HG02938 (cell line): ENCODE measurements at regions not wholly inside any gene's neighbourhood (a gene's known extent, or its start where the extent isn't known, plus 50 kb on each side); places are given as distances from the start of the nearest gene placed in this dataset.
"Not testable (repeated sequence)": the region's sequence is repeated elsewhere in the genome, so short reads cannot be mapped to it uniquely, and the experiment has no call there.

ENCODE experiments used
- ATAC-seq: cut with Tn5 transposase; IDR thresholded peaks from one replicate; pipeline ENCODE4 v1.9.1; 2021; ENCODE audit warnings: mild to moderate bottlenecking, moderate library complexity; ENCODE audit not compliant: unreplicated experiment

DNA sequence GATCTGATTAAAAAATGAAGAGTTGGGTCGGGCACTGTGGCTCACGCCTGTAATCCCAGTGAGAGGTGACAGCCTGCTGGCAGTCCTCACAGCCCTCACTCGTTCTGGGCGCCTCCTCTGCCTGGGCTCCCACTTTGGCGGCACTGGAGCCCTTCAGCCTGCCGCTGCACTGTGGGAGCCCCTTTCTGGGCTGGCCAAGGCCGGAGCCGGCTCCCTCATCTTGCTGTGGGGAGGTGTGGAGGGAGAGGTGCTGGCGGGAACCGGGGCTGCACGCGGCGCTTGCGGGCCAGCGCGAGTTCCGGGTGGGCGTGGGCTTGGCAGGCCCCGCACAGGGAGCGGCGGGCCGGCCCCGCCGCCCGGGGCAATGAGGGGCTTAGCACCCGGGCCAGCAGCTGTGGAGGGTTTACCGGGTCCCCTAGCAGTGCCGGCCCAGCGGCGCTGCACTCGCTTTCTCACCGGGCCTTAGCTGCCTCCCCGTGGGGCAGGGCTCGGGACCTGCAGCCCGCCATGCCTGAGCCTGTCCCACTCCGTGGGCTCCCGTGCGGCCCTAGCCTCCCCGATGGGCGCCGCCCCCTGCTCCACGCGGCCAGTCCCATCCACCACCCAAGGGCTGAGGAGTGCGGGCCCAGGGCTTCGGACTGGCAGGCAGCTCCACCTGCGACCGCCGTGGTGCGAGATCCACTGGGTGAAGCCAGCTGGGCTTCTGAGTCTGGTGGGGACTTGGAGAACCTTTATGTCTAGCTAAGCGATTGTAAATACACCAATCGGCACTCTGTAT lies 534.1 kb upstream of the ARRDC3 start:
- ATAC-seq: not testable (repeated sequence)

DNA sequence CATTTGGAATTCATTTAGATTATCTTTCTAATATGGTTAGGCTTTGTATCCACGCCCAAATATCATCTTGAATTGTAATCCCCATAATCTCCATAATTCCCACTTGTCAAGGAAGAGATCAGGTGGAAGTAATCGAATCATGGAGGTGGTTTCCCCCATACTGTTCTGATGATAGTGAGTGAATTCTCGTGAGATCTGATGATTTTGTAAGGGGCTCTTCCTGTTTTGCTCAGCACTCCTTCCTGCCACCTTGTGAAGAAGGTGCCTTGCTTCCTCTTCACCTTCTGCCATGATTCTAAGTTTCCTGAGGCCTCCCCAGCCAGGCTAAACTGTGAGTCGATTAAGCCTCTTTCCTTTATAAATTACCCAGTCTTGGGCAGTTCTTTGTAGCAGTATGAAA lies 527.5 kb upstream of the ARRDC3 start:
- ATAC-seq: no peak

DNA sequence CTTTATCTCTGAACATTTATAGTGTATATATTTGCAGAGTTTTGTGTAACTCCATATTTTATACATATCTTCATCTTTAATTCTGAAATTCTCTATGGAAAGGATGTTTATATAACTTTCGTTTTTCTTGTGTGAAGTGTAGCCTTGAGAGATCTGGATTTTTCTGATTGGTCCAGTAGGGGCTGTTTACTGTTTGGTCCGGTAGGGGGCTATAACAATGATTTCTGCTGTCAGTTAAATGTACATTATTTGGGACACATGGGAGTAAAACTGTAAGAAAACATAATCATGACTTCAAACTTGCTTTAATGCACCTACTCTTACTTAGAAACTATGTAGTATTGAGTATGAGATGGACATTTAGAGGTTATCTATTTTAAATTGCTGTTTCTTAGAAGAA lies 527.1 kb upstream of the ARRDC3 start:
- ATAC-seq: no peak

DNA sequence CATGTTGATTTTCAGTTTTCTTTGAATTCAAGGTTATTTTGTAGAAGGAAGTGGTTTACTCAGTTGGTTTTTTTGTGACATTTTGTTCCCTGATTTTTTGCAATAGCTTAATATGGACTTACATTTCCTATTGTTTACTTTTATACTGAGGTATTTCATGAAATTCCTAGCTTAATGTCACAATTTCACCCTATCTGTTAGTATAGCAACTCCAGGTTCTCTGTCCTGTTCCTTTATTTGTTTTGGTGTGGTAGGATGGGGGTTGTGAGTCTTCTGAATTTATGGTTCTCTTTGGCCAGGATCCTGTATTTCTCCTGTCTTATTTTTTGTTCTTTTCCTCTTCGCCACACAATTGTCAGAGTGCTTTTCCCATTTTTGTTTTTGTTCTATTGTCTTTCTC lies 523.4 kb upstream of the ARRDC3 start:
- ATAC-seq: no peak

DNA sequence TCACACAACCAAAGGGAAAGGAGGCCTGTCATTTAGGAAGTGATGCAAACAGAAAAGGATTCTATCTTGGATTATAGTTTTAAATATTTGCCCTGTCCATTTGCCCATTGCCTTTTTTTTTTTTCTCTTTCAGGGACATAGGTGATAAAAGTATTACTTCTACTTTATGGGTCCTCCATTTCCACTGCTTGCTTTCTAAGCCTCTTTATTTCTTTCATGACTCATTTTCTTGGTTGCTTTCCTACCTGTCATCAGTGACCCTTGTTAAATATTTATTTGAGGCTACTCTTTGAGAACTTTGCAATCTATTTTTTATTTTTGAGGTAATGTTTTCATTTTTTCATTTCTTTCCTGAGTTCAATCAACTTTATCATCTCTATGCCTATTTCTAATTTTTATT lies 522.9 kb upstream of the ARRDC3 start:
- no peak for ATAC-seq

DNA sequence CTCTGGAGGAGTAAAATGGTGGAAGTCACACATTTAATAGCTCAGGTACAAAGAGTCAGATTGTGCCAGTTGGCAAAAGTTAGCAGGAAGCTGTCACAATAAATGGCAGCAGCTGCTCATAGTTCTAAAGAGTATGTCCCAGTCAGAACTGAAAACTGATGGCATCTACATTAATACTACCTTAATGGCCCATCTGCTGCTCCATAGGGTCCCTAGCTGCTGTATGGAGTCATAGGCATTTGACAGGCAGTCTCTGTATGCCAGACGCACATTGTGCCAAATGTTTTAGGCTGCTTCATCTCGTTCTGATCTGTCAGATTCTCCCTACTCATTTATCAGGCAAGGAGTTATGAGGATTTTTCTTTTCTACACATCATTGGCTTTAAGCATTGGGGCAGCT lies 515.8 kb upstream of the ARRDC3 start:
- no peak for ATAC-seq

DNA sequence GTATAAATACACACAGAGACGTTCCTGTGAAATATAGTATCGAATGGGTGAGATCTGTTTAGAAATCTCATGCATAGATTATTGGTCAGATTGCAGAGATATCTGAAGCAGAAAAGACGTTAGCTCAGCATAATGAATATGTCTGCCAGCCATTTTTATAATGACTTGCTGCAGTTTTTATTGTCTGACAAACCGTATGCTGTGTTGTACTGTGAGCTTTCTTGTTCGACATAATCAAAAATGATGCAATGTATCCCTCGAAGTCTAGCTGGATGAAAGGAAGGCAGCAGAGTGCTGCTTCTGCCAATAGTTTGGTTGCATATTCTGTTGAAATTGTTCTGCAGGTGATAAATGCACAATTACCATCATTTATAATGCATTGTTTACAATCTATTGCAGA lies 514.9 kb upstream of the ARRDC3 start:
- ATAC-seq: no peak

DNA sequence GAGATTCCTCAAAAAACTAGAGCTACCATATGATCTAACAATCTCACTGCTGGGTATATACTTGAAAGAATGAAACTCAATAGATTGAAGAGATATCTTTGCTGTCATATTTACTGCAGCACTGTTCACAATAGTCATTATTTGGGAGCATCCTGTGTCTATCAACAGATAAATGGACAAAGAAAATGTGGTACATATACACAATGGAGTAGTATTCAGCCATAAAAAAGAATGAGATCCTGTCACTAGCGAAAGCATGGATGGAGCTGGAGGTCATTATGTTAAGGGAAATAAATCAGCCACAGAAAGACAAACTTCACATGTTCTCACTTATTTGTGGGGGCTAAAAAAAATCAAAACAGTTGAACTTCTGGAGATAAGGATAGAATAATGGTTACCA lies 505.7 kb upstream of the ARRDC3 start:
- no peak for ATAC-seq

DNA sequence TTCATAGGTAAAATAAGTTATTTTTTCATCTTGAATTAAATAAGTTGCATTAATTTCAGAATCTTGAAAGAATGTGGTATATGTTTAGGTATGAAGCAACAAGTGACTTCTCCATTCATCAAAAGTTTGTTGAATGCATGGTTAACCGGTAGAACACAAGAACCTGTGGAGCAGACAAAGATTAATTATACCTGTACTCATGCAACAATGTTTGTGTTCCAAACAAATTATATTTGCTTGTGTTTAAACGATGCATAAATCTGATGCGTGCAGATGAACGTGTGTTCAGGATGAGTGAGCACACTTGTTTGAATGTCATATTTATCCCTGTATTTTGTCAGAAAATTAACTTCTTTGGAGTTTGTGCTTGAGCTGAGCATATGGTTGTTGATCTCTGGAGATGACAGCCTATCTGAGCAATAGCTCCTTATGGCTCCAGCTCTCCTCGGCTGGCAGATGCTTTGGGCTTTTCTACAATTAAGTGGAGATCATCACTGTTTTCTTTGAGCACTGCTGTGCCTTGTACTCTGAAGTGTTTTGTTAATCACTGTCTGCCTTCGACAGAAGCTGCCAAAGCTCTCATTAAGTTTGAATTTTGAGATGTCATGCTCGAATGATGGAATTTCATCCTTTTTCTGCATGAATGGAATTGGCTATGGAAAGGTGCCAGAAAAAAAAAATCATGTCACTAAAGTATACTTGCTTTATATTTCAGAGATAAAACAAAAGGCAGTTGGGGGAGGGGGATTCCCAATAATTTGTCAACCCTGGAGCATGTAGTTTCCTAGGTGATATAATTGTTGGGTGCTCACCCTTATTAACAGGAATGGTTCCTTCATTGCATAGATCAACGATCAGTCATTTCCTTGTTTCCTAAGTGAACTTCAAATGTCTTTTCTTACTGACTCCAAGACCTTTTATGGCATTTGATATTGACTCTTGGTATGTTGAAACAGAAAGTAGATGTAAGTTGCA lies 502.5 kb upstream of the ARRDC3 start:
- ATAC-seq: no peak

DNA sequence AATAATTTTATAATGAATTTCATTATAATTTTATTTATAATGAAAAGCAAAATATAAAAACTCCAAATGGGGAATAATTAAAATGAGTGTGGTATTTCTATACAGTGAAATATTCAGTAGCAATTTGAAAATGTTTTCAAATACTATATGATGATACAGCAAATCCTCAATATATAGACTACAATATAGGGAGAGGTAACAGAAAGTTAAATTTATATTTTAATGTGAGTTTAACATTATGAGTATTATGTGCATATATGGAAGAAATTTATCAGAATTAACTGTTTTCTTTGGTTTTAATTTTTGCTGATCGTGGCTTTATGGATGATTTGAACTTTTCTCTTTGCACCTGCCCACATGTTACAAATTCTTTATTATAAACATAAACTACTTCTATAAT lies 500.9 kb upstream of the ARRDC3 start:
- no peak for ATAC-seq

DNA sequence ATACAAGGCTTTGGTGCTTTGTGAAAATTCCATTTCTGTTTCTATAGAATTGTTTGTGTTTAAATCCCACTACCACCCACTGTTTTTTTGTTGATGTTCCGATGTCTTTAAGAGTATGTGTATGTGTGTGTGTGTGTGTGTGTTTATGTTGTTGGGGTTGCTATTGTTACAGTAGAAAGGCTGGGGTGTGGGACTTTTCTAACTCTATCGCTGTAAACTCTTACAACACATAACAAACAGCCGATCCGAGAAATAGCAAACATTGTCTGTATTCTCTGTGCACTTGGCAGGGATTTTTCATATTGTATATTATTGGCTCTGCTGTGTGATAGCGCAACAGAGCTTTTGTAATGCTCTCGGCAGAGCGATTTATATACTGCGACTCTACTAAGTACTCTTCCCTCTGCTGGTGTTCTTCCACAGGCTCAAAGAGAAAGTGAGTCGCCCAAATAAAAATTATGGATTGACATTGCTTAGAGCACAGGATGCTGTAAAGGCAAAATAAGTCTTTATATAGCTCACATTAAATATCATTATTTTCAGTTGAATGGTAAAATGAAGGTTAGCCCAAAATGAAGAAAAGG lies 492.2 kb upstream of the ARRDC3 start:
- ATAC-seq: no peak

DNA sequence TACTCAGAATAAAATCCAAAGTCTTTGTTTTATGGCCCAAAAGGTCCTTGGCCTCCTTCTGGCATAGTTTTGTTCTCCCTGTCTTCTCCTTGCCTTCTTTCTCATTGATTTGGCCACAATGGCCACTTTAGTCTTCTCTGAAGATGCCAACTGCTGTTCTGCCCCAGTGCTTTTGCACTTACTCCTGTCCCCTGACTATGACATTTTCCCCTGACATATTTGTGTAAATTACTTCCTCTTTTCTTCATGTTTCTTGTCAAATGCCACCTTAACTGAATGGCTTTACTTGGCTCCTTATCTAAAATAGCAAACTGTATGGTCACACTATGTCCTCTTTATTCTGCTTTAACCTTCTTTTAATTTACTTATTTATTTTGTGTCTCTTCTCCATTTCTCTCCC lies 484.7 kb upstream of the ARRDC3 start:
- no peak for ATAC-seq

DNA sequence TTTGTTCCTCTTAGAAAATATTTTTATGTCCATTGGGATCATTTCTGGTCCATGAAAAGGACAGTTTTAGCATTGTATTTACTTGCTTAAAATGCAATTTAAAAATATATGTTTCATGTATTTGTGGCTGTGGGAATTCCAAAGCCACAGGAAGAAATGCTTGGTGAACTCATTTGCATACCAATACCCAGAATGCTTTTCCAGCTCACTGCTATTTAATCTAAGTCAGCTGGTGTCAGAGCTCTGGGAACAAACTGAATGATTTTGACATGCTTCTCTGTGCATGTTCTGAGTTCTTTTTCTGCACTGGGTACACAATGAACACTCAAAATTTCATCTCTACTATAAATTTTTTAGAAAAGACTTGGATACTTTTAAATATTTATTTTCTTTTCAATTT lies 482.8 kb upstream of the ARRDC3 start:
- no peak for ATAC-seq

DNA sequence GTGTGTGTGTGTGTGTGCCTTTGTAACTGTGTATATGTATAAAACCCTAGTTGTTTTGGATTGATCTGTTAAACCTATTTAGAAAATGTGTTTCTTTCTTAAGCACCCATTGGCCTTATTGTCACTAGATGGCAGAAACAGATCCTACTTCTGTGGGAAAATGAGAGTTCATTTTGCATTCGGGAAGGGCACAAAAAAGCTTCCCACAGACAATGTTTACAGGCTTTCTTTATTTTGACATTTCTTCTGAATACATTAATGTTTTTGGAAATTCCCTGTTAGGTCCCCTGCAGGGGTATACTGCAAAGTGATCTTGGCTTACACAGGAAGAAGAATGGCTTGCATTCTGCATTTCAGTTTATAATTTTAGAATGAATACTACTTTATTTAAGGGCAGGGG lies 481.8 kb upstream of the ARRDC3 start:
- ATAC-seq: no peak

DNA sequence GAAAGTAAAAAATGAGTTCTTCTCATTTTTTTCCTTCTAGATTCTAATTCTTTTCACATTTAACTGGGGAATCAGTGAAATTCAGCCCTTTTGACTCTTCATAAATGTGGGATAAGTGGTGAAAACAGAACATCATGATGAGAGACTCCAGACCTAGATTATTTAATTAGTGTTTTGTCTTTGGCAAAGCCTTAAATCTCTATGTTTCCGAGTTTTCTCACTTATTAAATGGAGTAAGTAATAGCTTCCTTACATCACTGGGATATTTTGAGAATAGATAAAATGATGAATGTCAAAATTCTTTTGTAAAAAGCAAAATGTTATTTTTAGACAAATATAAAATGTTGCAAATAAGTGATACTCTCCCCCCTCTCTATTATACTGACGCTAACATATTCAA lies 468.6 kb upstream of the ARRDC3 start:
- no peak for ATAC-seq

DNA sequence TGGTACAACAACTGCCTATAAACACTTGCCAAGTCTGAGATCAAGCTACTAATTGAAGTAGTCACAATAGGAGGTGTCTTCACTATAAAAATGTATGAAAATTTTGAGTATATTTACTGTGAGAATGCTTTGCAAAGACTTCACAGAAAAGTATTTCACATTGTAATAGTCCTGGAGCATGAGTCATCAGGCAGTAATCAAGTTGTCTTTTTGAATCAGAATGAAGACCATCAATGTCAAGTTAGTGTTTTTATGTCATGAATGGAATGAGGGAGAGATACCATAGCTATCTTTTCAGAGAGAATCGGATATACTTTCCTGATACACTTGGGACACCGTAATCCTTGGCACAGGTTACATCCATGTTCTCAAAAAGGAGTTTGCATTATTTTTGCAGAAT lies 466.9 kb upstream of the ARRDC3 start:
- ATAC-seq: no peak

DNA sequence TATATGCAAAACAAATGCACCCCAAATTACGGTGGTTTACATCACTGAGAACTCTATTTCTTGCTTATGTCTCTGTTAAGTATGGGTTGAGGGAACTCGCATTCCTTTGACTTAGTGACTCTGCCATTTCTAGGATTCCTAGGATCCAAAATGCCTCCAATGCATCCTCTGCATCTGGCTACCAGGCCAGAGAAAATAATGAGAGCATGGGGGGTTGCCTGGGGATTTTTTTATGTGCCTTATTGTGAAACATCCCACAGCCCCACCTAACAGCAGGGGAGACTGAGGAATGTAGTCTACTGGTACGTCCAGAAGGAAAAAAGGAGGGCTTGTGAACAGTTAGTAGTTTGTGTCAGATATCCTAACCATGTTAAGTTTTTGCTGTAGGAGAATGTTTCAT lies 466.0 kb upstream of the ARRDC3 start:
- ATAC-seq: no peak

DNA sequence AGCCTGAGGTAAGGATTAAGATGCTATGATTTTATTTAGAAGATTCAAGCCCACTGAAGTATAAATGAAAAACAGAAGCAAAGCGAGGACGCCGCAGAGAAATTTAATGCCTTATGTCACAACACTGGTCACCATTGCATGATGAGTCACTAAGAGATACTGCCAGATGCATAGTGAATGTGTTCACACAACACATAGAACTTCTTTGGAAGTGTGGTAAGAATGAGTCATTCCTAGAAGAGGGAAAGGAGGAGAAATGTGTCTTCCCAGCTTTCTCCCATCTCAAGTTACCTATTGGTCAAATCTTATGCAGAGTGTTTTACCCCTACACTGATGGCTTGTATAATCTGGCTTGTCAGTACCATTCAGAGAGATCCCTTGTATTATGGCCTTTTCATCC lies 465.3 kb upstream of the ARRDC3 start:
- no peak for ATAC-seq

DNA sequence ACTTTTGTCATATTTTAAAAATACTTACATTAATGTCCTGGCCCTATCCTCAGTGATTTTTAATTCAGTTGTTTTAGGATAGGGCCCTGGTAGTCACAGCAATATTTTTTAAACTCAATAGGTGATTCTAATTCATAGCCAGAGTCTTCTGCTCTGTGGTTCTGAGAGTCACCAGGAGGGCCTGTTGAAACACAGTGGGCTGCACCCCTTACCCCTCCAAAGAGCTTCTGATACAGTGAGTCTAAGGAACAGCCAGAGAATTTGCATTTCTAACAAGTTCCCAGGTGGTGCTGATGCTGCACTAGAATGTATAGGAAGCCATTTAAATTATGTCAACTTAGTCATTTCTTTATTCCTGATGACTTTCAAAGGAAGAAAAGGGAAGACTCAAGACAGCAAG lies 458.3 kb upstream of the ARRDC3 start:
- no peak for ATAC-seq

DNA sequence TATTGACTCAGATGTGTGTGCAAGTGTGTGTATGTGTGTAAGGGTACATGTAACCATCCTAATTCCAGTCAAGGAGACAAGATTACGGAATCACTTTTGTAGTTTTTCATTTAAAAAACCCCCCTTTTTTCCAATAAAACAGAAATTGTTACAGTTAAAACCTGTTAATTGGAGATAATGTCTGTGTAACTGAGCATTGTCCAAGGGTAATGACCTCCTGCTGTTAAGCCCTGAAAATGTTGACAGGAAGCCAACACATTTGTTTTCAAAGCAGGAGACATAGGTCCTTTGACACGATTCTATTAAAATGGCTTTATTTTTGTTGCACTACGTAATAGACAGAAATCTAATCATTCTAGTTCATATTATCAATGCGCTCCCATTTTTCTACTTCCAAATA lies 457.3 kb upstream of the ARRDC3 start:
- no peak for ATAC-seq

DNA sequence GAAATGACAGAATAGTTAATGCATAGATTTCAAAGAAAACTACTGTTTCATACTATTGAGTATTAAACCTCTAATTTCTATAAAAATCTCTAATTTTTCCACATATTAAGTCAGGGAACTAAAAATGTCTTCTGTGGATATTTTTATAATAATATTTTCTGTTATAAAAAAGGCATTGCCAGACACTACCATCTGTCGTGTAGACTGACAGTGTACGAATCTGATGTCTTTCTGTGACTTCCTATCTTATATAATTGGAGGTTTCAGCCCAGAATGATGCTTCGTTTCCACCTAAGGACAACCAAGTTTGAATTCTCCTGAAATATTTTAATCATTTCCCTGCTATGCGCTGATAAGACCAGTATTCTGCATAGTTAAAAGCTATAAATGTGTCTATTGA lies 456.6 kb upstream of the ARRDC3 start:
- no peak for ATAC-seq

DNA sequence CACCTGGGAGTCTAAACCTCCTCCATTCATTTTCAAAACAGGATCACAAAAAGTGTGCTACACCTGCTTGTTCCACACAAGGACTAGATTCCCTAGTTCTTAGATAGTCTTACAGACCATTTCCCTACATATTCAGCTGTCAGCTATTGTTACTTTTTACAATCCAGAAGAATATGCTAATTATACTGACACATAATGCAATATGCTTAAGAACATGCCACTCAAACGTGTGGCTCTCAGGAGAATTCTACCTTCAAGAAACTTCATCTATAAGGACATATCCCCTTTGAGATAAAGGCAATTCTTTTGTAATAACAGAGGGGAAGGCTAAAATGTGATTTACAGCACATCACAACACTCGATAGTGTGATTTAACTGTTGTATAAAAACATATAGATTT lies 456.1 kb upstream of the ARRDC3 start:
- ATAC-seq: no peak
